HFFc6 (cell line): ENCODE measurements at regions not wholly inside any gene's neighbourhood (a gene's known extent, or its start where the extent isn't known, plus 50 kb on each side); places are given as distances from the start of the nearest gene placed in this dataset.
"Not testable (repeated sequence)": the region's sequence is repeated elsewhere in the genome, so short reads cannot be mapped to it uniquely, and the experiment has no call there.

Experiments used
- DNase-seq: peaks from one replicate; pipeline ENCODE4 v3.0.0-alpha.2; 2018
- H3K27ac Mint-ChIP-seq: 2 replicates; pipeline ENCODE4 v1.8.0; 2020; ENCODE audit warnings: mild to moderate bottlenecking, mixed read lengths
- H3K27me3 Mint-ChIP-seq: 2 replicates; pipeline ENCODE4 v1.8.0; 2021; ENCODE audit warnings: mild to moderate bottlenecking, moderate library complexity, mixed read lengths; ENCODE audit not compliant: insufficient read depth
- H3K36me3 Mint-ChIP-seq: 2 replicates; pipeline ENCODE4 v1.8.0; 2021; ENCODE audit warnings: low read depth, mixed read lengths
- H3K4me1 Mint-ChIP-seq: 2 replicates; pipeline ENCODE4 v1.8.0; 2020; ENCODE audit warnings: low read depth, mixed read lengths
- H3K4me3 Mint-ChIP-seq: 2 replicates; pipeline ENCODE4 v1.8.0; 2020; ENCODE audit warnings: mild to moderate bottlenecking, moderate library complexity, mixed read lengths
- H3K9me3 Mint-ChIP-seq: 2 replicates; pipeline ENCODE4 v1.8.0; 2020; ENCODE audit warnings: mild to moderate bottlenecking, mixed read lengths
- CTCF ChIP-seq: fragments of 200-600 bp; sonication (generic); IDR thresholded peaks from 2 replicates; pipeline ENCODE4 v1.5.0; 2021; ENCODE audit warnings: antibody characterized with exemption, mild to moderate bottlenecking

- DNase-seq, result no peak
- Mint-ChIP-seq H3K4me1 (no peaks in the 10 kb centered on the region), H3K27ac (no peak overlapping the region), H3K9me3 (peaks cover 37% of the 10 kb centered on the region), H3K27me3 (peaks cover 2% of the 10 kb centered on the region; the same call in 1 of the 2 replicates), H3K4me3 (no peak overlapping the region), H3K36me3 (no peaks in the 10 kb centered on the region)
- TF ChIP-seq CTCF, result no peak
Measured at GRCh38 chr16:13471036-13471435, 448.9 kb upstream of the ERCC4 start.

GRCh38 chr16:13478991-13479390 lies 441.0 kb upstream of the ERCC4 start:
- H3K27me3 Mint-ChIP-seq, result peaks cover 2% of the 10 kb centered on the region
- H3K27ac Mint-ChIP-seq, result no peak overlapping the region
- peaks cover 4% of the 10 kb centered on the region for H3K36me3 Mint-ChIP-seq
- no peak for DNase-seq
- no peak overlapping the region for H3K4me3 Mint-ChIP-seq
- no peaks in the 10 kb centered on the region for H3K4me1 Mint-ChIP-seq
- peaks cover 62% of the 10 kb centered on the region for H3K9me3 Mint-ChIP-seq
- TF ChIP-seq CTCF, result no peak

- H3K27me3 Mint-ChIP-seq, result peaks cover 2% of the 10 kb centered on the region
- no peak overlapping the region for H3K4me3 Mint-ChIP-seq
Measured at GRCh38 chr16:13479549-13479948, 440.4 kb upstream of the ERCC4 start.

GRCh38 chr16:13480801-13481200 lies 439.2 kb upstream of the ERCC4 start:
- no peak for DNase-seq
- Mint-ChIP-seq H3K36me3 (peaks cover 4% of the 10 kb centered on the region), H3K27ac (no peak overlapping the region), H3K9me3 (peaks cover 61% of the 10 kb centered on the region), H3K4me3 (no peak overlapping the region), H3K27me3 (no peaks in the 10 kb centered on the region; the same call in 1 of the 2 replicates), H3K4me1 (no peaks in the 10 kb centered on the region)
- TF ChIP-seq CTCF, result no peak

More at GRCh38 chr16:13479549-13479948, 440.4 kb upstream of the ERCC4 start:
- Mint-ChIP-seq H3K9me3 (peaks cover 62% of the 10 kb centered on the region), H3K4me1 (no peaks in the 10 kb centered on the region), H3K27ac (no peak overlapping the region), H3K36me3 (peaks cover 4% of the 10 kb centered on the region)
- TF ChIP-seq CTCF, result no peak
- no peak for DNase-seq

- Mint-ChIP-seq H3K27ac (no peak overlapping the region), H3K4me3 (no peak overlapping the region), H3K27me3 (peaks cover 1% of the 10 kb centered on the region; the same call in 1 of the 2 replicates), H3K9me3 (peaks cover 60% of the 10 kb centered on the region), H3K4me1 (no peaks in the 10 kb centered on the region), H3K36me3 (peaks cover under 1% of the 10 kb centered on the region)
- DNase-seq, result no peak
- TF ChIP-seq CTCF, result no peak
Measured at GRCh38 chr16:13483121-13483520, 436.8 kb upstream of the ERCC4 start.

GRCh38 chr16:13489416-13489815 lies 430.5 kb upstream of the ERCC4 start:
- H3K27ac Mint-ChIP-seq, DNase-seq, H3K36me3 Mint-ChIP-seq, H3K4me3 Mint-ChIP-seq, H3K27me3 Mint-ChIP-seq, H3K4me1 Mint-ChIP-seq: not testable (repeated sequence)
- H3K9me3 Mint-ChIP-seq, result peaks cover 46% of the 10 kb centered on the region
